Memory B cell (primary cell): ENCODE measurements at regions not wholly inside any gene's neighbourhood (a gene's known extent, or its start where the extent isn't known, plus 50 kb on each side); places are given as distances from the start of the nearest gene placed in this dataset.
"Not testable (repeated sequence)": the region's sequence is repeated elsewhere in the genome, so short reads cannot be mapped to it uniquely, and the experiment has no call there.

Experiments
- ATAC-seq: fragments of 150-1000 bp; cut with Tn5 transposase; 2 replicates; pipeline ENCODE4 v1.10.0; 2021; ENCODE audit warnings: low read depth, mild to moderate bottlenecking, moderate library complexity
- DNase-seq, 2 donors: peaks; one replicate each; pipeline ENCODE4 v3.0.0; 2022; ENCODE audit warnings: low spot score in 2 of 2
- H3K27ac Mint-ChIP-seq: one replicate; pipeline ENCODE4 v1.8.0; 2022; ENCODE audit warnings: mild to moderate bottlenecking, moderate library complexity, mixed read lengths
- H3K27me3 Mint-ChIP-seq: one replicate; pipeline ENCODE4 v1.8.0; 2022; ENCODE audit warnings: mixed read lengths
- H3K36me3 Mint-ChIP-seq: one replicate; pipeline ENCODE4 v1.8.0; 2022; ENCODE audit warnings: mild to moderate bottlenecking, mixed read lengths
- H3K4me1 Mint-ChIP-seq: one replicate; pipeline ENCODE4 v1.8.0; 2022; ENCODE audit warnings: mixed read lengths
- H3K4me3 Mint-ChIP-seq: one replicate; pipeline ENCODE4 v1.8.0; 2022; ENCODE audit warnings: mild to moderate bottlenecking, moderate library complexity, mixed read lengths
- H3K9me3 Mint-ChIP-seq: one replicate; pipeline ENCODE4 v1.8.0; 2022; ENCODE audit warnings: mixed read lengths

GRCh38 chr10:60490013-60490412 is 100.3 kb upstream of the ANK3 start:
- no peaks in the 10 kb centered on the region for H3K9me3 Mint-ChIP-seq
- H3K27ac Mint-ChIP-seq: no peak overlapping the region
- ATAC-seq (no peak), DNase-seq (no peak)
- peaks cover 10% of the 10 kb centered on the region for H3K36me3 Mint-ChIP-seq
- peaks cover 6% of the 10 kb centered on the region for H3K4me1 Mint-ChIP-seq
- H3K27me3 Mint-ChIP-seq: peaks cover 1% of the 10 kb centered on the region
- H3K4me3 Mint-ChIP-seq: no peak overlapping the region

GRCh38 chr10:60488111-60488669 is 98.5 kb upstream of the ANK3 start:
- no peak overlapping the region for H3K4me3 Mint-ChIP-seq
- no peak for DNase-seq
- H3K27ac Mint-ChIP-seq: no peak overlapping the region
- H3K36me3 Mint-ChIP-seq: peaks cover 10% of the 10 kb centered on the region
- H3K9me3 Mint-ChIP-seq: no peaks in the 10 kb centered on the region
- H3K4me1 Mint-ChIP-seq: peaks cover 6% of the 10 kb centered on the region
- no peak for ATAC-seq
- H3K27me3 Mint-ChIP-seq: peaks cover 1% of the 10 kb centered on the region

DNA sequence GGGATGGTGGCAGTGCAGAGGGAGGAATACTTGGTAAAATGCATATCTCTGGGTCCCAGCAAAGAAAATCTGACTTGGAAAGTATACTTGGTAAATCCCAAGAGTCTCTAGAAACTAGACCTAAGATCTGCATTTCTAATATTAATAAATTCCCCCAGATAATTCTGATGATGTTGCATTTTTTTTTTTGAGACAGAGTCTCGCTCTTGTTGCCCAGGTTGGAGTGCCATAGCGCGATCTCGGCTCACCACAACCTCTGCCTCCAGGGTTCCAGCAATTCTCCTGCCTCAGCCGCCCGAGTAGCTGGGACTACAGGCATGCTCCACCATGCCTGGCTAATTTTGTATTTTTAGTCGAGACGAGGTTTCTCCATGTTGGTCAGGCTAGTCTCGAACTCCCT is 97.9 kb upstream of the ANK3 start:
- no peak for DNase-seq
- peaks cover 10% of the 10 kb centered on the region for H3K36me3 Mint-ChIP-seq
- no peak overlapping the region for H3K27ac Mint-ChIP-seq
- ATAC-seq: no peak
- peaks cover 1% of the 10 kb centered on the region for H3K27me3 Mint-ChIP-seq
- no peak overlapping the region for H3K4me3 Mint-ChIP-seq
- no peaks in the 10 kb centered on the region for H3K9me3 Mint-ChIP-seq
- peaks cover 6% of the 10 kb centered on the region for H3K4me1 Mint-ChIP-seq

DNA sequence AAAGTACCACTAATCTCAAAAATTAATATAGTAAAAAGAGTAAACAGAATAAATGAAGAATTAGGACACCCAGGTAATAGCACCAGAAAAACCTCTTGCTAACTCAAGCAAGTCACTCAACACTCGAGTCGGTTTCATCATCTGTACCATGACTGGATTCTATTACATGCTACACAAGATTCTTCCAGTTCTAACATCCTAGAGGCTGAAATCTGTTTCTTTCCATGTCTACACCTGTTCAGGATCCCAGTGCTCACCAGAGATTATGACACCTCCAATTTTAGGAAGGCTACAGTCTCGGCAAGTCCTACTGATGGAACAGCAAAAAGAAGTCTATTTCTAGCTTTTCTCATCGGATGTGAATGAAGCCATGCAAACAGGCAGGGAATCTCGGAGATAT is 95.3 kb upstream of the ANK3 start:
- H3K9me3 Mint-ChIP-seq: no peaks in the 10 kb centered on the region
- peaks cover 7% of the 10 kb centered on the region for H3K4me1 Mint-ChIP-seq
- H3K27me3 Mint-ChIP-seq: no peaks in the 10 kb centered on the region
- ATAC-seq: no peak
- no peak overlapping the region for H3K27ac Mint-ChIP-seq
- H3K36me3 Mint-ChIP-seq: peaks cover 9% of the 10 kb centered on the region
- DNase-seq: no peak
- H3K4me3 Mint-ChIP-seq: no peak overlapping the region

DNA sequence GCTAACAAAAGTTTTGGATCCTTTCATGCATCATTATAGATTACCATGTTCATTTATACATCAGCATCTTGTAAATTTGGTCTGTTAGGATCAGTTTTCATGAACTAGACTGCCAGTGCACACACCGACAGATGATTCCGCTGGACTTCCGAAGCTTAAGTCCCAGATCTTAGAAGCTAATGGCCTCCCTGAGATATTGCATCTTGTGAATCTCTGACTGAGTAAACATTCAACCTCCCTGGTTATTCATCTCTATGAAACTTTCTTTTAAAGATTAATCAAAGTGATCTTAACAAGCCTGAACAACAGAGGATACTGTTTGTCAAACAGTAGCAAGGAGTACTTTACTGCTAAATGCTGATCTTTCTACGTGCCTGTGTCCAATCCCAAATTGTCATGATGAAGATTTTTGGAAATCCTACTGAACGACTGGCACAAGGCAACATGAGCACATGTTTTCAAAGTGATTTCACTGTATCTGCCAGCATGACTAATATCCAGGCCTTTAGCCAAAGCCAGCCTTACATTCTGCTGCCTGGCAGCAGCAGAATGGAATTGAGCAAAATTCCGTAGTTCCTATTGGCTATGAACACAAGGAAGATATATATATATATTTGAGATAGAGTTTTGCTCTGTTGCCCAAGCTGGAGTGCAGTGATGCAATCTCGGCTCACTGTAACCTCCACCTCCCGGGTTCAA is 91.3 kb upstream of the ANK3 start:
- no peak for ATAC-seq
- Mint-ChIP-seq H3K27ac (no peak overlapping the region), H3K9me3 (no peaks in the 10 kb centered on the region), H3K4me1 (peaks cover 8% of the 10 kb centered on the region), H3K4me3 (no peak overlapping the region), H3K36me3 (peaks cover 2% of the 10 kb centered on the region), H3K27me3 (no peaks in the 10 kb centered on the region)
- no peak for DNase-seq

DNA sequence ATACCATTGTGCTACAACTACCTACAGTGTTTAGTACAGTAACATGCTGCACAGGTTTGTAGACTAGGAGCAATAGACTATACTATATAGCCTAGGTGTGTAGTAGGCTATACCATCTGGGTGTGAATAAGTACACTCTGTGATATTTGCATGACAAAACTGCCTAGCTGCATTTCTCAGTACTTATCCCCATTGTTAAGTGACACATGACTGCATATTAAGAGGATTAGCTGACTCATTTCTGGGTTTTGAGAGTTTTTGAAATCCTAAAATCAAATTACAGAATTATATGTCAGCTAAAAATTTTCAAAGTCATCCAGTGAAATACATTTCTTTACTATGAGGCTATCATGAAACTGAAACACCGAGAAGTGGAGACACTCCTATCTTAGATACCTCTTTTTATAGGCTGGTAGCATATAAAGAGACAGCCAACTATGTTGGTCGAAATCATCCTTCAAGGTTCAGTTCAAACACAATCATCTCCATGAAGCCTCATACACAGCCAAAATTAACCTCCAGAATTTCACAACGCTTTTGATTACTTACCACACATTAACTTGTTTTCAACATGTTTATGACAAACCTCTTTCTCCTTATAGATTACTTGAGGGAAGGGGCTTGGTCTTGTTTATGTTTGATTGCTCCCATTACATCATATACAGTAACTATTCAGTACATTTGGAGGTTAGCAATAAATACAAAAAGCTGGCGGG is 89.8 kb upstream of the ANK3 start:
- Mint-ChIP-seq H3K4me1 (peaks cover 8% of the 10 kb centered on the region), H3K9me3 (no peaks in the 10 kb centered on the region), H3K36me3 (peaks cover 2% of the 10 kb centered on the region), H3K27me3 (no peaks in the 10 kb centered on the region), H3K4me3 (no peak overlapping the region), H3K27ac (peak overlapping the region; percentile 1)
- DNase-seq (no peak), ATAC-seq (no peak)

DNA sequence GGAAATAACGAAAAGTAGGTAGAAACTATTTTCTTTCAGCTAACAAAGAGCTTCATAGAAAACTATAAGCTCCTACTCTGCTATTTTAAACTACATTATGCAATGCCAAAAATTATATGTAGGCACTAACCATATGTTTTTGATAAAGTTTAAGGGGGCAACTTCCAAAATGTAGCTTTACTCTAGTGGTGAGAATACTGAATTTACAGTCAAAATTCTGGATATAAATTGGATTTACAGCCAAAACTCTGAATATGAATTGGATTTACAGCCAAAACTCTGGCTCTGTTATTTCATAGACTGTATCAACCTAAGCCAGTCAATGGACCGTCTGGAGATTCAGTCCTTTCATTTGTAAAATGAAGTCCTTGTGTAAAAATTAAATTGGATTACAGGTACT is 86.8 kb upstream of the ANK3 start:
- no peak for DNase-seq
- Mint-ChIP-seq H3K36me3 (peaks cover 4% of the 10 kb centered on the region), H3K4me3 (no peak overlapping the region)

DNA sequence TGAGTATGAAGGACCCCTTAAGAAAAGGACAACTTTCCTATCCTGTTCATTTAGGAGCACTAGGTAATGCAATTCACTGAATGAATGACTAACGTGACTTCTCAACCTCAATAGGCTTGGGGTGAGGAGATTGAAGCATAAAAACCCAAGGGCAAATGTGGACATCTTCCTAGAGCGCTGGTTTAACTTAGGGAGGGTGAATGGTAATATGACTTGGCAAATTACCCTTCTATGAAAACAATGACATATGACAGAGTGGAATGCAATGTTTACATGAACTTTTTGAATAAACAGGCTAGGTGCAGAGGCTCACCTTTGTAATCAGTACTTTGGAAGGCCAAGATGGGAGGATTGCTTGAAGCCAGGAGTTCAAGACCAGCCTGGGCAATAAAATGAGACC is 83.9 kb upstream of the ANK3 start:
- H3K4me3 Mint-ChIP-seq: no peak overlapping the region
- DNase-seq (no peak), ATAC-seq (no peak)
- H3K36me3 Mint-ChIP-seq: peaks cover 4% of the 10 kb centered on the region
- no peaks in the 10 kb centered on the region for H3K4me1 Mint-ChIP-seq
- H3K27me3 Mint-ChIP-seq: no peaks in the 10 kb centered on the region
- no peak overlapping the region for H3K27ac Mint-ChIP-seq
- H3K9me3 Mint-ChIP-seq: no peaks in the 10 kb centered on the region

More for the DNA sequence above, 86.8 kb upstream of the ANK3 start:
- Mint-ChIP-seq H3K4me1 (peaks cover 6% of the 10 kb centered on the region), H3K9me3 (no peaks in the 10 kb centered on the region), H3K27ac (no peak overlapping the region), H3K27me3 (no peaks in the 10 kb centered on the region)
- no peak for ATAC-seq

- Mint-ChIP-seq H3K27me3 (no peaks in the 10 kb centered on the region), H3K9me3 (no peaks in the 10 kb centered on the region), H3K36me3 (peaks cover 12% of the 10 kb centered on the region), H3K27ac (no peak overlapping the region), H3K4me3 (no peak overlapping the region), H3K4me1 (no peaks in the 10 kb centered on the region)
- ATAC-seq (no peak), DNase-seq (no peak)
Measured at GRCh38 chr10:60470091-60470490, 80.4 kb upstream of the ANK3 start.

GRCh38 chr10:60469147-60469546 is 79.5 kb upstream of the ANK3 start:
- DNase-seq, H3K4me1 Mint-ChIP-seq, H3K9me3 Mint-ChIP-seq, H3K4me3 Mint-ChIP-seq, H3K27me3 Mint-ChIP-seq, H3K27ac Mint-ChIP-seq, ATAC-seq: not testable (repeated sequence)
- peaks cover 12% of the 10 kb centered on the region for H3K36me3 Mint-ChIP-seq

GRCh38 chr10:60467202-60467546 is 77.5 kb upstream of the ANK3 start:
- H3K27me3 Mint-ChIP-seq: no peaks in the 10 kb centered on the region
- H3K4me1 Mint-ChIP-seq: peaks cover 7% of the 10 kb centered on the region
- DNase-seq (no peak), ATAC-seq (no peak)
- H3K9me3 Mint-ChIP-seq: no peaks in the 10 kb centered on the region
- H3K27ac Mint-ChIP-seq: no peak overlapping the region
- H3K4me3 Mint-ChIP-seq: no peak overlapping the region
- H3K36me3 Mint-ChIP-seq: peaks cover 8% of the 10 kb centered on the region

- H3K27me3 Mint-ChIP-seq: no peaks in the 10 kb centered on the region
- no peaks in the 10 kb centered on the region for H3K9me3 Mint-ChIP-seq
- no peak overlapping the region for H3K27ac Mint-ChIP-seq
Measured at GRCh38 chr10:60466267-60467201, 76.9 kb upstream of the ANK3 start.

GRCh38 chr10:60465801-60466200 is 76.1 kb upstream of the ANK3 start:
- no peaks in the 10 kb centered on the region for H3K27me3 Mint-ChIP-seq
- DNase-seq (no peak), ATAC-seq (no peak)
- H3K36me3 Mint-ChIP-seq: peaks cover 10% of the 10 kb centered on the region
- no peak overlapping the region for H3K27ac Mint-ChIP-seq
- H3K9me3 Mint-ChIP-seq: no peaks in the 10 kb centered on the region
- peaks cover 11% of the 10 kb centered on the region for H3K4me1 Mint-ChIP-seq
- no peak overlapping the region for H3K4me3 Mint-ChIP-seq

More at GRCh38 chr10:60466267-60467201, 76.9 kb upstream of the ANK3 start:
- Mint-ChIP-seq H3K4me3 (no peak overlapping the region), H3K36me3 (peaks cover 10% of the 10 kb centered on the region), H3K4me1 (peaks cover 11% of the 10 kb centered on the region)
- no peak for DNase-seq
- no peak for ATAC-seq

DNA sequence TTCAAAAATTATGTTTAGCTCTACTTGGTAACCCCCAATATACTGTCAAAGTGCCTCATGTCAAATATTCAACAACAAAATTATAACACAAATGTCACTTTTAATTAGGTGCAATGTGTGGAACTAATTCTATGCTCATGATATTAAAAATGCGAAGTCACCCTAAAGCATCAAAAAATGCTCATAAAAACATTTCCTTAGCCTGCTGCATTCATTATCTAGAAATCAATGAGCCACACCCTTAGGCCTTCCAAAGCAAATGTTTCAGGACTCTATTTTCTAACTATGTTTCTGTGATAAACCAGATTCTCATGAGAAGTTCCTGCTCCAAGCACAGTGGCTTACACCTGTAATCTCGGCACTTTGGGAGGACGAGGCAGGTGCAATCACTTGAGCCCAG is 75.0 kb upstream of the ANK3 start:
- no peak for ATAC-seq
- Mint-ChIP-seq H3K27ac (peak overlapping the region; percentile 14), H3K36me3 (peaks cover 10% of the 10 kb centered on the region), H3K4me1 (peaks cover 11% of the 10 kb centered on the region), H3K9me3 (no peaks in the 10 kb centered on the region), H3K4me3 (no peak overlapping the region), H3K27me3 (no peaks in the 10 kb centered on the region)
- DNase-seq: no peak
